A549 (cell line): ENCODE measurements at regions not wholly inside any gene's neighbourhood (a gene's known extent, or its start where the extent isn't known, plus 50 kb on each side); places are given as distances from the start of the nearest gene placed in this dataset.

Source experiments
- ATAC-seq, 2 experiments: fragments of 200-7000 bp in 1 of 2; fragments of >200 bp in 1 of 2; cut with Nextera tagmentation in 1 of 2; cut with Tn5 transposase in 1 of 2; 3 replicates each; pipeline versions ENCODE4 v1.8.0 to v1.9.1; 2018 to 2020; ENCODE audit warnings: mild to moderate bottlenecking in 1 of 2, moderate library complexity in 1 of 2
- CTCF ChIA-PET: fragments of 300-600 bp; sonication (Branson Sonifier 250); formaldehyde crosslinking; extraction: SDS; loops from one replicate; lab custom pipeline; 2021; ENCODE audit warnings: antibody characterized with exemption, inconsistent platforms; lab: Yijun Ruan, JAX
- POLR2A ChIA-PET: fragments of 350-600 bp; formaldehyde crosslinking; extraction: SDS; loops from one replicate; lab custom pipeline; 2021; ENCODE audit warnings: antibody characterized with exemption, inconsistent platforms; lab: Yijun Ruan, JAX
- DNase-seq, 2 experiments: peaks; one replicate each; pipeline versions ENCODE4 v3.0.0 to v3.0.0-alpha.2; 2011 to 2016; ENCODE audit warnings: low read depth in 1 of 2, low spot score in 1 of 2
- FAIRE-seq: peaks from 2 replicates; lab custom pipeline; 2011; peaks lifted over from hg19 to GRCh38; lab: Jason Lieb, UNC
- H3K27ac ChIP-seq, 2 experiments: fragments of >200 bp; sonication (Bioruptor Twin); formaldehyde crosslinking; 3 replicates each; pipeline ENCODE4 v1.5.1; 2016 to 2017
- H3K4me1 ChIP-seq: fragments of >200 bp; sonication (Bioruptor Twin); formaldehyde crosslinking; 3 replicates; pipeline ENCODE4 v1.6.1; 2016
- H3K4me2 ChIP-seq: fragments of >200 bp; sonication (Bioruptor Twin); formaldehyde crosslinking; 3 replicates; pipeline ENCODE4 v1.6.1; 2016
- H3K4me3 ChIP-seq: fragments of >200 bp; sonication (Bioruptor Twin); formaldehyde crosslinking; 3 replicates; pipeline ENCODE4 v1.5.1; 2016
- H3K9me3 ChIP-seq: fragments of >200 bp; sonication (Bioruptor Twin); formaldehyde crosslinking; 3 replicates; pipeline ENCODE4 v1.6.1; 2016
- CBX2 ChIP-seq: fragments of 200-600 bp; sonication (generic); IDR thresholded peaks from 2 replicates; pipeline ENCODE4 v1.6.1; 2016; ENCODE audit warnings: low read depth, mild to moderate bottlenecking, borderline replicate concordance
- CHD2 ChIP-seq: fragments of 150-350 bp; IDR thresholded peaks from 2 replicates; pipeline ENCODE4 v1.6.1; 2014; ENCODE audit warnings: low read length; ENCODE audit not compliant: partially characterized antibody
- CHD4 ChIP-seq: fragments of 200-600 bp; sonication (generic); IDR thresholded peaks from 2 replicates; pipeline ENCODE4 v1.6.1; 2016; ENCODE audit warnings: antibody characterized with exemption, mild to moderate bottlenecking, borderline replicate concordance
- E2F6 ChIP-seq: IDR thresholded peaks from 2 replicates; pipeline ENCODE4 v1.6.1; 2012; ENCODE audit warnings: low read depth, borderline replicate concordance
- EHMT2 ChIP-seq: fragments of 200-600 bp; sonication (generic); IDR thresholded peaks from 2 replicates; pipeline ENCODE4 v1.6.1; 2016; ENCODE audit warnings: antibody characterized with exemption, low read depth, mild to moderate bottlenecking, moderate library complexity
- FOSL2 ChIP-seq, 2 experiments: fragments of 450-650 bp in 1 of 2; fragments of >200 bp in 1 of 2; sonication (Bioruptor Twin) in 1 of 2; formaldehyde crosslinking; IDR thresholded peaks; 2 replicates each; pipeline versions ENCODE4 v1.5.0 to v1.6.1; 2016 to 2020; ENCODE audit warnings: mild to moderate bottlenecking in 1 of 2, moderate library complexity in 1 of 2
- FOXS1 ChIP-seq: fragments of 250-450 bp; sonication (Bioruptor Pico); IDR thresholded peaks from 2 replicates; pipeline ENCODE4 v1.5.0; 2020; ENCODE audit warnings: mild to moderate bottlenecking, moderate library complexity
- HEYL ChIP-seq: fragments of 250-450 bp; sonication (Bioruptor Pico); IDR thresholded peaks from 2 replicates; pipeline ENCODE4 v1.8.0; 2021; ENCODE audit warnings: mild to moderate bottlenecking, moderate library complexity
- HOXB13 ChIP-seq: fragments of 250-450 bp; sonication (Bioruptor Pico); IDR thresholded peaks from 2 replicates; pipeline ENCODE4 v1.5.0; 2020; ENCODE audit warnings: low read depth, mild to moderate bottlenecking, moderate library complexity
- JUN ChIP-seq, 2 experiments: fragments of >200 bp; sonication (Bioruptor Twin); formaldehyde crosslinking; IDR thresholded peaks; 2 replicates in 1 of 2; 3 replicates in 1 of 2; pipeline ENCODE4 v1.6.1; 2016 to 2017
- JUNB ChIP-seq: fragments of >200 bp; sonication (Bioruptor Twin); formaldehyde crosslinking; IDR thresholded peaks from 2 replicates; pipeline ENCODE4 v1.6.1; 2016
- KDM1A ChIP-seq: fragments of 200-600 bp; sonication (generic); IDR thresholded peaks from 2 replicates; pipeline ENCODE4 v1.6.1; 2016; ENCODE audit warnings: low read depth, mild to moderate bottlenecking
- MAZ ChIP-seq: fragments of 150-350 bp; IDR thresholded peaks from 2 replicates; pipeline ENCODE4 v1.6.1; 2014; ENCODE audit warnings: antibody characterized with exemption, low read depth, low read length, borderline replicate concordance
- MYC ChIP-seq: IDR thresholded peaks from 2 replicates; pipeline ENCODE4 v1.6.1; 2012; ENCODE audit warnings: mild to moderate bottlenecking, inconsistent platforms, low read length, improper control_type of control experiment, borderline replicate concordance
- NR3C1 ChIP-seq: fragments of >200 bp; sonication (Bioruptor Twin); formaldehyde crosslinking; IDR thresholded peaks from 3 replicates; pipeline ENCODE4 v1.6.1; 2017
- POLR2A ChIP-seq: IDR thresholded peaks from 2 replicates; pipeline ENCODE4 v1.6.1; 2012; ENCODE audit warnings: mild to moderate bottlenecking, low read length
- RARB ChIP-seq: fragments of 250-450 bp; sonication (Bioruptor Pico); IDR thresholded peaks from 2 replicates; pipeline ENCODE4 v1.8.0; 2021; ENCODE audit warnings: mild to moderate bottlenecking, moderate library complexity
- REST ChIP-seq: fragments of 200-600 bp; sonication (generic); IDR thresholded peaks from 2 replicates; pipeline ENCODE4 v1.6.1; 2016; ENCODE audit warnings: antibody characterized with exemption, mild to moderate bottlenecking, moderate library complexity
- TFCP2L1 ChIP-seq: fragments of 250-450 bp; sonication (Bioruptor Pico); IDR thresholded peaks from 2 replicates; pipeline ENCODE4 v1.5.0; 2021; ENCODE audit warnings: mild to moderate bottlenecking
- TP53 ChIP-seq: fragments of 250-450 bp; sonication (Bioruptor Pico); IDR thresholded peaks from 2 replicates; pipeline ENCODE4 v1.5.0; 2021; ENCODE audit warnings: mild to moderate bottlenecking, moderate library complexity
- USF2 ChIP-seq: fragments of 450-650 bp; IDR thresholded peaks from 2 replicates; pipeline ENCODE4 v1.6.1; 2014; ENCODE audit warnings: antibody characterized with exemption
- ZC3H11A ChIP-seq: fragments of 450-650 bp; IDR thresholded peaks from 2 replicates; pipeline ENCODE4 v1.6.1; 2014; ENCODE audit warnings: antibody characterized with exemption, mild to moderate bottlenecking
- ZFP36 ChIP-seq: fragments of 450-650 bp; IDR thresholded peaks from 2 replicates; pipeline ENCODE4 v1.6.1; 2014; ENCODE audit warnings: borderline replicate concordance; ENCODE audit not compliant: partially characterized antibody
- ZSCAN20 ChIP-seq: fragments of 250-450 bp; sonication (Bioruptor Pico); IDR thresholded peaks from 2 replicates; pipeline ENCODE4 v1.8.0; 2022; ENCODE audit warnings: mild to moderate bottlenecking, moderate library complexity
- WGBS: methylation state at CpG from one replicate; pipeline ENCODE4 v1.1.6; 2017; ENCODE audit errors: missing lambda C conversion rate; 5-methylcytosine and 5-hydroxymethylcytosine counted together
- TF ChIP-seq, protein P1 (sequence below): fragments of >200 bp; sonication (Bioruptor Twin); formaldehyde crosslinking; IDR thresholded peaks from 2 replicates; pipeline ENCODE4 v1.6.1; 2016

GRCh38 chr10:79017882-79018520 is 50.8 kb upstream of the ZMIZ1 start:
- H3K4me3 ChIP-seq, result no peak overlapping the region
- no peak overlapping the region for H3K27ac ChIP-seq
- ATAC-seq (no peak), FAIRE-seq (no peak), DNase-seq (no peak)
- 43% methylated on average over 4 of the region's 4 CpGs for WGBS
- ChIA-PET CTCF (interaction anchor here (0.5 to 1.2 kb wide), 3 partner anchors 11 to 963 kb away, joined by 3 read pairs; no protein-coding TSS in a partner anchor), POLR2A (no interaction called here)
- H3K9me3 ChIP-seq, result peaks cover 8% of the 10 kb centered on the region; the same call in 1 of the 3 replicates
- TF ChIP-seq ZC3H11A (no peak), TFCP2L1 (no peak), NR3C1 (no peak), CBX2 (no peak), MYC (no peak), E2F6 (no peak), CHD4 (no peak), MAZ (no peak), HOXB13 (CRISPR knock-in tag) (no peak), JUN (IDR thresholded peaks at IDR 0.05) (no peak), ZSCAN20 (CRISPR knock-in tag) (no peak), TP53 (CRISPR knock-in tag) (no peak), HEYL (CRISPR knock-in tag) (no peak), POLR2A (no peak), REST (no peak), FOXS1 (no peak), KDM1A (no peak), CHD2 (no peak), JUNB (no peak)
- TF ChIP-seq, protein P1, sequence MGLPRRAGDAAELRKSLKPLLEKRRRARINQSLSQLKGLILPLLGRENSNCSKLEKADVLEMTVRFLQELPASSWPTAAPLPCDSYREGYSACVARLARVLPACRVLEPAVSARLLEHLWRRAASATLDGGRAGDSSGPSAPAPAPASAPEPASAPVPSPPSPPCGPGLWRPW, result no peak
- H3K4me1 ChIP-seq, result no peaks in the 10 kb centered on the region
- H3K4me2 ChIP-seq, result no peak overlapping the region

GRCh38 chr10:79018521-79019011 is 50.2 kb upstream of the ZMIZ1 start:
- WGBS, result 60% methylated on average over 5 of the region's 5 CpGs
- ChIA-PET CTCF (interaction anchor here (1.4 kb wide), 2 partner anchors 10 to 972 kb away, joined by 3 read pairs; no protein-coding TSS in a partner anchor), POLR2A (no interaction called here)
- ATAC-seq (no peak), FAIRE-seq (no peak), DNase-seq (no peak)
- H3K4me2 ChIP-seq, result no peak overlapping the region
- peaks cover 8% of the 10 kb centered on the region; the same call in 1 of the 3 replicates for H3K9me3 ChIP-seq
- no peak overlapping the region for H3K27ac ChIP-seq
- H3K4me1 ChIP-seq, result no peaks in the 10 kb centered on the region
- H3K4me3 ChIP-seq, result no peak overlapping the region
- TF ChIP-seq EHMT2, result no peak
- TF ChIP-seq ZSCAN20 (CRISPR knock-in tag), result no peak
- no peak for TF ChIP-seq USF2
- TF ChIP-seq RARB (CRISPR knock-in tag), result no peak
- TF ChIP-seq ZFP36, result no peak
- TF ChIP-seq POLR2A, result no peak
- no peak for TF ChIP-seq FOSL2 (IDR thresholded peaks at IDR 0.05)
- no peak for TF ChIP-seq FOSL2 (CRISPR knock-in tag; IDR thresholded peaks at IDR 0.05)
- no peak for TF ChIP-seq CBX2
- TF ChIP-seq CHD2, result no peak
- TF ChIP-seq, all 56 proteins: peak for 0
